ENCODE measurements at regions not wholly inside any gene's neighbourhood (a gene's known extent, or its start where the extent isn't known, plus 50 kb on each side); places are given as distances from the start of the nearest gene placed in this dataset.

- Histone ChIP-seq H4K20me1 (ENCODE audit: insufficient read depth, low read length) (no peaks in the 10 kb centered on the region), H3K9me3 (ENCODE audit: insufficient read depth, low read length) (no peaks in the 10 kb centered on the region), H3K4me3 (ENCODE audit: low read length) (no peak overlapping the region), H3K4me2 (ENCODE audit: low read length) (0 out of 2 replicates have a peak overlapping the region, but pooled peaks have one; percentile 3), H3K79me2 (ENCODE audit: low read length) (no peaks in the 10 kb centered on the region), H3K4me1 (ENCODE audit: low read length) (peaks cover 4% of the 10 kb centered on the region), H2AFZ (ENCODE audit: low read depth, low read length) (peak overlapping the region; percentile 8; the same call in 1 of the 2 replicates), H3K36me3 (replicated peaks; ENCODE audit: low read depth, low read length) (no peaks in the 10 kb centered on the region), H3K27me3 (ENCODE audit: low read depth, low read length) (no peaks in the 10 kb centered on the region), H3K27ac (ENCODE audit: low read length) (no peak overlapping the region), H3K9ac (ENCODE audit: low read length) (no peak overlapping the region)
- TF ChIP-seq, protein P1, sequence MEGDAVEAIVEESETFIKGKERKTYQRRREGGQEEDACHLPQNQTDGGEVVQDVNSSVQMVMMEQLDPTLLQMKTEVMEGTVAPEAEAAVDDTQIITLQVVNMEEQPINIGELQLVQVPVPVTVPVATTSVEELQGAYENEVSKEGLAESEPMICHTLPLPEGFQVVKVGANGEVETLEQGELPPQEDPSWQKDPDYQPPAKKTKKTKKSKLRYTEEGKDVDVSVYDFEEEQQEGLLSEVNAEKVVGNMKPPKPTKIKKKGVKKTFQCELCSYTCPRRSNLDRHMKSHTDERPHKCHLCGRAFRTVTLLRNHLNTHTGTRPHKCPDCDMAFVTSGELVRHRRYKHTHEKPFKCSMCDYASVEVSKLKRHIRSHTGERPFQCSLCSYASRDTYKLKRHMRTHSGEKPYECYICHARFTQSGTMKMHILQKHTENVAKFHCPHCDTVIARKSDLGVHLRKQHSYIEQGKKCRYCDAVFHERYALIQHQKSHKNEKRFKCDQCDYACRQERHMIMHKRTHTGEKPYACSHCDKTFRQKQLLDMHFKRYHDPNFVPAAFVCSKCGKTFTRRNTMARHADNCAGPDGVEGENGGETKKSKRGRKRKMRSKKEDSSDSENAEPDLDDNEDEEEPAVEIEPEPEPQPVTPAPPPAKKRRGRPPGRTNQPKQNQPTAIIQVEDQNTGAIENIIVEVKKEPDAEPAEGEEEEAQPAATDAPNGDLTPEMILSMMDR (IDR thresholded peaks at IDR 0.05; ENCODE audit: low read depth, low read length) = no peak
- no peak for TF ChIP-seq EZH2phosphoT487 (IDR thresholded peaks at IDR 0.05; ENCODE audit: low read depth)
These were observed 451.5 kb upstream of the MIR17HG start for GRCh38 chr13:90896002-90896401.

- H2AFZ ChIP-seq (ENCODE audit: low read depth, low read length) = no peak overlapping the region
- H3K4me3 ChIP-seq (ENCODE audit: low read length) = no peak overlapping the region
- TF ChIP-seq, protein P1 (IDR thresholded peaks at IDR 0.05; ENCODE audit: low read depth, low read length) = no peak
- no peak for TF ChIP-seq EZH2phosphoT487 (IDR thresholded peaks at IDR 0.05; ENCODE audit: low read depth)
- no peaks in the 10 kb centered on the region for H3K27me3 ChIP-seq (ENCODE audit: low read depth, low read length)
- H3K4me2 ChIP-seq (ENCODE audit: low read length) = no peak overlapping the region
- H3K9me3 ChIP-seq (ENCODE audit: insufficient read depth, low read length) = no peaks in the 10 kb centered on the region
- no peaks in the 10 kb centered on the region for H3K36me3 ChIP-seq (replicated peaks; ENCODE audit: low read depth, low read length)
- no peak overlapping the region for H3K27ac ChIP-seq (ENCODE audit: low read length)
- no peaks in the 10 kb centered on the region for H4K20me1 ChIP-seq (ENCODE audit: insufficient read depth, low read length)
- no peak overlapping the region for H3K9ac ChIP-seq (ENCODE audit: low read length)
- peaks cover 4% of the 10 kb centered on the region for H3K4me1 ChIP-seq (ENCODE audit: low read length)
- H3K79me2 ChIP-seq (ENCODE audit: low read length) = no peaks in the 10 kb centered on the region
These were observed 448.7 kb upstream of the MIR17HG start for GRCh38 chr13:90898811-90899210.

DNA sequence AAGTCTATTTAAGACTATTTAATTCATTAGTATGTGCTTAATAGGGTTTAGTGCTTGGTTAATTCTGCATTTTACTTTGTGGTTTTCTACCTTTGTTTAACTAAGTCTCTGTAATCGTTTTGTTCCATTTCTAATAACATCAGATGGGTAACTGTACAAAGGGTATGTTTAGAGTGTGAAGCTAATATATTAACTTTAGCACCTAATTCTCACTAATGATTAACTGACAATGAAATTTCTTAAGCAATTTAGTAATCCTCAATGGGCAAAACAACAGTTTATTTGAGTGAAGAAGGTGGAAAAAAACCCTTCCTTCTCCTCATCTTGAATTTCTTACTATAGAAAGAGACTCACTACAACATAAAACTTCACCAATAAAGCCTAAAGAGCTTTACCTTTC lies 448.1 kb upstream of the MIR17HG start:
- TF ChIP-seq, protein P1 (IDR thresholded peaks at IDR 0.05; ENCODE audit: low read depth, low read length) = no peak
- TF ChIP-seq EZH2phosphoT487 (IDR thresholded peaks at IDR 0.05; ENCODE audit: low read depth) = no peak
- Histone ChIP-seq H3K9me3 (ENCODE audit: insufficient read depth, low read length) (no peaks in the 10 kb centered on the region), H3K27ac (ENCODE audit: low read length) (no peak overlapping the region), H3K4me2 (ENCODE audit: low read length) (no peak overlapping the region), H3K9ac (ENCODE audit: low read length) (no peak overlapping the region), H2AFZ (ENCODE audit: low read depth, low read length) (no peak overlapping the region), H3K4me3 (ENCODE audit: low read length) (no peak overlapping the region), H3K27me3 (ENCODE audit: low read depth, low read length) (no peaks in the 10 kb centered on the region), H3K4me1 (ENCODE audit: low read length) (peaks cover 4% of the 10 kb centered on the region), H3K79me2 (ENCODE audit: low read length) (no peaks in the 10 kb centered on the region), H3K36me3 (replicated peaks; ENCODE audit: low read depth, low read length) (no peaks in the 10 kb centered on the region), H4K20me1 (ENCODE audit: insufficient read depth, low read length) (no peaks in the 10 kb centered on the region)

- no peak overlapping the region for H3K4me2 ChIP-seq (ENCODE audit: low read length)
- TF ChIP-seq, protein P1 (IDR thresholded peaks at IDR 0.05; ENCODE audit: low read depth, low read length) = no peak
- H3K27me3 ChIP-seq (ENCODE audit: low read depth, low read length) = no peaks in the 10 kb centered on the region
- no peaks in the 10 kb centered on the region for H3K4me1 ChIP-seq (ENCODE audit: low read length)
- no peaks in the 10 kb centered on the region for H3K79me2 ChIP-seq (ENCODE audit: low read length)
- H3K36me3 ChIP-seq (replicated peaks; ENCODE audit: low read depth, low read length) = no peaks in the 10 kb centered on the region
- no peak overlapping the region for H3K27ac ChIP-seq (ENCODE audit: low read length)
- no peaks in the 10 kb centered on the region for H3K9me3 ChIP-seq (ENCODE audit: insufficient read depth, low read length)
- H3K4me3 ChIP-seq (ENCODE audit: low read length) = no peak overlapping the region
- H3K9ac ChIP-seq (ENCODE audit: low read length) = no peak overlapping the region
- H2AFZ ChIP-seq (ENCODE audit: low read depth, low read length) = no peak overlapping the region
- H4K20me1 ChIP-seq (ENCODE audit: insufficient read depth, low read length) = no peaks in the 10 kb centered on the region
These were observed 445.2 kb upstream of the MIR17HG start for GRCh38 chr13:90902255-90902654.

Measured in OCI-LY3 (cell line).